ENCODE measurements at regions not wholly inside any gene's neighbourhood (a gene's known extent, or its start where the extent isn't known, plus 50 kb on each side); places are given as distances from the start of the nearest gene placed in this dataset.

DNA sequence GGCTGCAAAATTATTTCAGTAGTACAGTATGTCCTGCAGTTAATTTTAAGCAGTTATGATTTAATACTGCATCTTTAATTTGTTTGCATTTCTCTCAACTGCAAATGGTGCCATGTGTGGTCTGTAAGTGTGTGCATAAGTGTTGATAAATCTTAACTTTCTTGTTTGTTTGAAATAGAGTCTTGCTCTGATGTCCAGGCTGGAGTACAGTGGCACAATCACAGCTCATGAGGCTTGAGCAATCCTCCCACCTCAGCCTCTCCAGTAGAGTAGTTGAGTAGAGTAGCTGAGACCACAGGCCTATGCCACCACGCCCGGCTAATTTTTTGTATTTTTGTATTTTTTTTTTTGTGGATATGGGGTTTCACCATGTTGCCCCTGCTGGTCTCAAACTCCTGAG, 322.5 kb upstream of the NR3C2 start:
- DNase-seq (no peak), ATAC-seq (no peak)
- Histone ChIP-seq H3K36me3 (no peaks in the 10 kb centered on the region), H3K9me3 (peaks cover 0 to 23% (median 0%) of the 10 kb centered on the region in 11 donors), H3K27me3 (no peaks in the 10 kb centered on the region), H3K4me1 (no peaks in the 10 kb centered on the region), H3K4me3 (no peak overlapping the region), H3K27ac (no peak overlapping the region)
- intact Hi-C loops (cut with DNase I), result no loop called here
- WGBS, 2 donors, result 47 to 71% methylated on average over 2 of the region's 2 CpGs
- no peak for TF ChIP-seq CTCF (IDR thresholded peaks at IDR 0.05)

- Histone ChIP-seq H3K4me1 (no peaks in the 10 kb centered on the region), H3K27me3 (no peaks in the 10 kb centered on the region), H3K27ac (no peak overlapping the region), H3K9me3 (peaks cover 0 to 26% (median 0%) of the 10 kb centered on the region in 11 donors), H3K36me3 (no peaks in the 10 kb centered on the region), H3K4me3 (no peak overlapping the region)
- DNase-seq (no peak), ATAC-seq (no peak)
- 88 to 89% methylated on average over 1 of the region's 1 CpG for WGBS, 2 donors
- no peak for TF ChIP-seq CTCF (IDR thresholded peaks at IDR 0.05)
- intact Hi-C loops (cut with DNase I), result no loop called here
Observed at GRCh38 chr4:148757171-148757570, 315.0 kb upstream of the NR3C2 start.

GRCh38 chr4:148749403-148749802, 307.2 kb upstream of the NR3C2 start:
- no peak for ATAC-seq
- Histone ChIP-seq H3K27ac (no peak overlapping the region), H3K9me3 (no peaks in the 10 kb centered on the region), H3K27me3 (no peaks in the 10 kb centered on the region), H3K36me3 (no peaks in the 10 kb centered on the region), H3K4me3 (no peak overlapping the region), H3K4me1 (no peaks in the 10 kb centered on the region)
- no peak for TF ChIP-seq CTCF (IDR thresholded peaks at IDR 0.05)
- intact Hi-C loops (cut with DNase I), result no loop called here
- no peak for DNase-seq
- 83% methylated on average over 3 of the region's 3 CpGs for WGBS, 2 donors

GRCh38 chr4:148747721-148748268, 305.6 kb upstream of the NR3C2 start:
- ATAC-seq (no peak), DNase-seq (no peak)
- no peaks in the 10 kb centered on the region for H3K27me3 ChIP-seq
- H3K4me1 ChIP-seq, result no peaks in the 10 kb centered on the region
- H3K36me3 ChIP-seq, result no peaks in the 10 kb centered on the region
- no peaks in the 10 kb centered on the region for H3K9me3 ChIP-seq
- H3K4me3 ChIP-seq, result no peak overlapping the region
- intact Hi-C loops (cut with DNase I), result no loop called here
- TF ChIP-seq CTCF (IDR thresholded peaks at IDR 0.05), result no peak
- H3K27ac ChIP-seq, result no peak overlapping the region
- 74 to 78% methylated on average over 4 of the region's 4 CpGs for WGBS, 2 donors
